ENCODE measurements at regions not wholly inside any gene's neighbourhood (a gene's known extent, or its start where the extent isn't known, plus 50 kb on each side); places are given as distances from the start of the nearest gene placed in this dataset.

DNA sequence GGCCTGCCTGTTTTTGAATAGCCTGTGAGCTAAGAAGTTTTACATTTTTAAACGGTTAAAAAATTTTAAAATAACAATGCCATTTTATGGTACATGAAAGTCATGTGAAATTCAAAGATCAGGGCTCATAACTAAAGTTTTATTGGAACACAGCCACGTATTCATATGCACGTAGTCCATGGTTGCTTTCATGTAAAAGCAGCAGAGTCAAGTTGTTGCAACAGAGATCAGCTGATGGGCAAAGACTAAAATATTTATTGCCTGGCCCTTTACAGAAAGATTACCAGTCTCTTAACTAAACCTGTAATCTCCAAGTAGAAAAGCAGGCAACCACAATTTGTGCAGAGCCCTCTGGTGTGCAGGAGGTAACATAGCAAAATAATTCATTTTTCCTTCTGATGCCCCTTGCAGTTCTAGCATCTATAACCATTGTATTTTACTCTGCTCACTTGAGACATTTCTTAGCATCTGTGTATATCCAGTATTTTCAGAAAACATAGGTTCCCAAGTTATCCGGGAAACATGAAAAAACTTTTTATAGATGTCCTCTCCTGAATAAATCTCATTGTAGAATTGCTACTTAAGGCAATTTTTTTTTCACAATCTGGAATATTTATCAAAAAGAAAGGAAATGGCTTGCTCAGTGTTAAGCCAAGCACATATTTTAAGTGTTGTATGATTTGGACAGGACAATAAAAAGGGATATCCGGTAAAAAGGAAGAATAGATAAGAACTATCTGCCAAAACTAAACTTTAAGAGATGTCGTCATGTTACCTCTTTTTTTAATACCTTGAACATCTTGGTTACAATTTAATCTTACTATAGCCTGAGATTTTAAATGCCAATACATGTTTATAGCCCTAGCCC lies 430.8 kb downstream of the PLPP3 start:
- peaks cover 5% of the 10 kb centered on the region for H3K27me3 Mint-ChIP-seq (ENCODE audit: insufficient read depth)
- H3K4me3 Mint-ChIP-seq = no peak overlapping the region
- Histone ChIP-seq H3K9ac (ENCODE audit: extremely low read depth, low read length, poor library complexity, severe bottlenecking) (no peak overlapping the region), H3K9me3 (ENCODE audit: control insufficient read depth, low read length) (no peaks in the 10 kb centered on the region), H3K36me3 (ENCODE audit: control insufficient read depth, insufficient read depth, low read length) (no peaks in the 10 kb centered on the region), H3K4me1 (ENCODE audit: control insufficient read depth, insufficient read depth, low read length) (no peaks in the 10 kb centered on the region), H3K27ac (ENCODE audit: low read depth, low read length) (no peak overlapping the region), H3K27me3 (ENCODE audit: control insufficient read depth, insufficient read depth, low read length, poor library complexity, severe bottlenecking) (no peaks in the 10 kb centered on the region), H3K4me3 (ENCODE audit: low read length) (no peak overlapping the region)
- TF ChIP-seq, protein P1, sequence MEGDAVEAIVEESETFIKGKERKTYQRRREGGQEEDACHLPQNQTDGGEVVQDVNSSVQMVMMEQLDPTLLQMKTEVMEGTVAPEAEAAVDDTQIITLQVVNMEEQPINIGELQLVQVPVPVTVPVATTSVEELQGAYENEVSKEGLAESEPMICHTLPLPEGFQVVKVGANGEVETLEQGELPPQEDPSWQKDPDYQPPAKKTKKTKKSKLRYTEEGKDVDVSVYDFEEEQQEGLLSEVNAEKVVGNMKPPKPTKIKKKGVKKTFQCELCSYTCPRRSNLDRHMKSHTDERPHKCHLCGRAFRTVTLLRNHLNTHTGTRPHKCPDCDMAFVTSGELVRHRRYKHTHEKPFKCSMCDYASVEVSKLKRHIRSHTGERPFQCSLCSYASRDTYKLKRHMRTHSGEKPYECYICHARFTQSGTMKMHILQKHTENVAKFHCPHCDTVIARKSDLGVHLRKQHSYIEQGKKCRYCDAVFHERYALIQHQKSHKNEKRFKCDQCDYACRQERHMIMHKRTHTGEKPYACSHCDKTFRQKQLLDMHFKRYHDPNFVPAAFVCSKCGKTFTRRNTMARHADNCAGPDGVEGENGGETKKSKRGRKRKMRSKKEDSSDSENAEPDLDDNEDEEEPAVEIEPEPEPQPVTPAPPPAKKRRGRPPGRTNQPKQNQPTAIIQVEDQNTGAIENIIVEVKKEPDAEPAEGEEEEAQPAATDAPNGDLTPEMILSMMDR (conservative IDR thresholded peaks at IDR 0.05) = peak; percentile 38
- no peaks in the 10 kb centered on the region for H3K36me3 Mint-ChIP-seq (ENCODE audit: low read depth)
- H3K27ac Mint-ChIP-seq = no peak overlapping the region
- no peaks in the 10 kb centered on the region for H3K9me3 Mint-ChIP-seq
- H3K4me1 Mint-ChIP-seq = no peaks in the 10 kb centered on the region
- WGBS, 2 experiments (ENCODE audit: insufficient coverage in 1 of 2, insufficient read length in 1 of 2) = 84 to 87% methylated on average over 4 to 6 of the region's 6 CpGs
- no peak for DNase-seq

DNA sequence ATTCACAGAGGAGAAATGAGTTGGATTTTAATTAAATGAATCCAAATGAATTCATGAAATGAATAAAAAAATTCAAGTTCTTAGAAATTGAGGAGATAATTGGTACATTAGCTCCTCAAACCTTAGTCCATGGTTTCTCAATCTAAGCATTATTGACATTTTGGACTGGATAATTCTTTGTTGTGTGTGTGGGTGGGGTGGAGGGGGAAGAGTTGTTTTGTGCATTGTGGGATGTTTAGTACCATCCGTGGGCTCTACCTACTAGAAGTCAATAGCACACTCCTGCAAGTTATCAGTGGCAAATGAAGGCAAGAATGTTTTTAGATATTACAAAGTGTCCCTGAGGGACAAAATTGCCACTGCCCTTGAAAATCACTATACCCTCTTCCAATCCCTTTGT lies 431.9 kb downstream of the PLPP3 start:
- Histone ChIP-seq H3K9me3 (ENCODE audit: control insufficient read depth, low read length) (no peaks in the 10 kb centered on the region), H3K27me3 (ENCODE audit: control insufficient read depth, insufficient read depth, low read length, poor library complexity, severe bottlenecking) (no peaks in the 10 kb centered on the region), H3K9ac (ENCODE audit: extremely low read depth, low read length, poor library complexity, severe bottlenecking) (no peak overlapping the region), H3K27ac (ENCODE audit: low read depth, low read length) (no peak overlapping the region), H3K4me1 (ENCODE audit: control insufficient read depth, insufficient read depth, low read length) (no peaks in the 10 kb centered on the region), H3K36me3 (ENCODE audit: control insufficient read depth, insufficient read depth, low read length) (no peaks in the 10 kb centered on the region), H3K4me3 (ENCODE audit: low read length) (no peak overlapping the region)
- 100% methylated on average over 1 of the region's 1 CpG; no CpG with 5 or more reads in 1 of the 2 experiments for WGBS, 2 experiments (ENCODE audit: insufficient coverage in 1 of 2, insufficient read length in 1 of 2)
- DNase-seq = no peak
- H3K27me3 Mint-ChIP-seq (ENCODE audit: insufficient read depth) = peaks cover 5% of the 10 kb centered on the region
- H3K27ac Mint-ChIP-seq = no peak overlapping the region
- H3K4me3 Mint-ChIP-seq = no peak overlapping the region
- no peaks in the 10 kb centered on the region for H3K9me3 Mint-ChIP-seq
- H3K4me1 Mint-ChIP-seq = peaks cover 3% of the 10 kb centered on the region
- no peaks in the 10 kb centered on the region for H3K36me3 Mint-ChIP-seq (ENCODE audit: low read depth)
- TF ChIP-seq, protein P1 (conservative IDR thresholded peaks at IDR 0.05) = no peak

DNA sequence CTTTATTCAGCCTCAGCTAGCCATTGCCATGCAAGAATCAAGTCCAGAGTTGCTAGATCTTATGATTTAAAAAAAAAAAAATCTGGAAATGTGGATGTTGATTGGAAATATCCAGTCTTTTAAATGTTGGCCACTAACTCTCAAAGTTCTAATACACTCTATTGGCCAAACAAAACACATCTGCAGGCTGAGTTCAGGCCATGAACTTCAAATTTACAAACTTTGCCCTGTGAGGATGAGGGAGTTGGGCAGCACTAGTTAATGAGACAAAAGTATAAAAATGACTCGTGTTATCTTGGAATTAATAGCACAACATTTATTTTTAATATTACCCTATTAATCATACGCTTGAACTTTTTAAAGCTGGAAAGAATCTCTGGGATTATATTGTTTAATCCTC lies 432.3 kb downstream of the PLPP3 start:
- Mint-ChIP-seq H3K4me3 (no peak overlapping the region), H3K27me3 (ENCODE audit: insufficient read depth) (peaks cover 5% of the 10 kb centered on the region), H3K36me3 (ENCODE audit: low read depth) (no peaks in the 10 kb centered on the region), H3K4me1 (peaks cover 3% of the 10 kb centered on the region), H3K9me3 (no peaks in the 10 kb centered on the region), H3K27ac (no peak overlapping the region)
- WGBS, 2 experiments (ENCODE audit: insufficient coverage in 1 of 2, insufficient read length in 1 of 2) = 80% methylated on average over 1 of the region's 2 CpGs; no CpG with 5 or more reads in 1 of the 2 experiments
- Histone ChIP-seq H3K9ac (ENCODE audit: extremely low read depth, low read length, poor library complexity, severe bottlenecking) (no peak overlapping the region), H3K4me1 (ENCODE audit: control insufficient read depth, insufficient read depth, low read length) (no peaks in the 10 kb centered on the region), H3K27ac (ENCODE audit: low read depth, low read length) (no peak overlapping the region), H3K36me3 (ENCODE audit: control insufficient read depth, insufficient read depth, low read length) (no peaks in the 10 kb centered on the region), H3K9me3 (ENCODE audit: control insufficient read depth, low read length) (no peaks in the 10 kb centered on the region), H3K4me3 (ENCODE audit: low read length) (no peak overlapping the region), H3K27me3 (ENCODE audit: control insufficient read depth, insufficient read depth, low read length, poor library complexity, severe bottlenecking) (no peaks in the 10 kb centered on the region)
- TF ChIP-seq, protein P1 (conservative IDR thresholded peaks at IDR 0.05) = no peak
- DNase-seq = no peak

All from endodermal cell (in vitro differentiated cells).